Osteoblast (primary cell): ENCODE measurements at regions not wholly inside any gene's neighbourhood (a gene's known extent, or its start where the extent isn't known, plus 50 kb on each side); places are given as distances from the start of the nearest gene placed in this dataset.

Source experiments
- DNase-seq: peaks from one replicate; pipeline ENCODE4 v3.0.0; 2011; ENCODE audit warnings: low spot score, mixed read lengths; ENCODE audit not compliant: insufficient read length; ENCODE audit errors: missing footprints
- H2AFZ ChIP-seq: 2 replicates; pipeline ENCODE4 v1.6.0; 2011; ENCODE audit warnings: mild to moderate bottlenecking, low read length
- H3K27ac ChIP-seq: 2 replicates; pipeline ENCODE4 v1.5.1; 2011; ENCODE audit warnings: mild to moderate bottlenecking, low read depth, low read length, moderate library complexity
- H3K27me3 ChIP-seq: 2 replicates; pipeline ENCODE4 v1.6.0; 2012; ENCODE audit warnings: mild to moderate bottlenecking, control low read depth, inconsistent platforms, low read length, moderate library complexity; ENCODE audit not compliant: insufficient read depth
- H3K36me3 ChIP-seq: 2 replicates; pipeline ENCODE4 v1.5.1; 2011; ENCODE audit warnings: mild to moderate bottlenecking, low read length, control low read depth, moderate library complexity; ENCODE audit not compliant: insufficient read depth
- H3K4me1 ChIP-seq: 2 replicates; pipeline ENCODE4 v1.5.1; 2011; ENCODE audit warnings: mild to moderate bottlenecking, low read length, control low read depth, moderate library complexity; ENCODE audit not compliant: insufficient read depth
- H3K4me2 ChIP-seq: 2 replicates; pipeline ENCODE4 v1.6.0; 2011; ENCODE audit warnings: mild to moderate bottlenecking, low read length; ENCODE audit not compliant: insufficient read depth
- H3K4me3 ChIP-seq: fragments of 200-600 bp; sonication (generic); 3 replicates; pipeline ENCODE4 v1.5.1; 2012; ENCODE audit warnings: mild to moderate bottlenecking, low read length, inconsistent platforms; ENCODE audit not compliant: insufficient read depth
- H3K79me2 ChIP-seq: 2 replicates; pipeline ENCODE4 v1.6.0; 2012; ENCODE audit warnings: mild to moderate bottlenecking, low read length, control low read depth, inconsistent platforms; ENCODE audit not compliant: insufficient read depth
- H3K9me3 ChIP-seq: 2 replicates; pipeline ENCODE4 v1.5.1; 2011; ENCODE audit warnings: low read depth, low read length, control low read depth
- H4K20me1 ChIP-seq: 2 replicates; pipeline ENCODE4 v1.6.0; 2012; ENCODE audit warnings: mild to moderate bottlenecking, low read length, control low read depth; ENCODE audit not compliant: insufficient read depth
- TF ChIP-seq, protein P1 (sequence below): IDR thresholded peaks from 2 replicates; pipeline ENCODE4 v1.5.1; 2011; ENCODE audit warnings: mild to moderate bottlenecking, low read depth, low read length, moderate library complexity; ENCODE audit errors: extremely low read depth

DNA sequence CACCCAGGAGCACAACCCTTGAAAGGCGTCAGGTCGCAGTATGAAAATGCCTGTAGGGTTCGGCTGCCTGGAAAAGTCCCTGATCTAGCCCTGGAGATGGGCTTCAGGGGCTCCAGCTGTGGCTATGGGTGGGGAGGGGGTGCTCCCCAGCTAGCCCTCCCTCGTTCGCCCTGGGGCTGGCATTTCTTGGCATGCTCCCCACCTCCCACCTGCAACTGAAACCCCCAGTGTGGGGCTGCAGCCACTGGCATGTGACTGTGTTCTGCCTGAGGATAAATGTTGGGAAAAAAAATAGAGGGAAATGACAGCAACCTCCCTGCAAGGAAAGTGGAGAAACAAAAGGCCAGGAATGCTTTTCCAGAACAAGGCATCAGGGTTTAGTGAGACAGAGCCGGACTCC lies 109.2 kb downstream of the COPS8 start:
- Histone ChIP-seq H3K4me1 (peaks cover 29% of the 10 kb centered on the region), H3K9me3 (no peaks in the 10 kb centered on the region), H3K4me2 (no peak overlapping the region), H3K79me2 (no peaks in the 10 kb centered on the region), H4K20me1 (no peaks in the 10 kb centered on the region), H3K4me3 (no peak overlapping the region), H2AFZ (no peak overlapping the region), H3K36me3 (no peaks in the 10 kb centered on the region), H3K27me3 (no peaks in the 10 kb centered on the region), H3K27ac (no peak overlapping the region)
- DNase-seq: no peak
- TF ChIP-seq, protein P1, sequence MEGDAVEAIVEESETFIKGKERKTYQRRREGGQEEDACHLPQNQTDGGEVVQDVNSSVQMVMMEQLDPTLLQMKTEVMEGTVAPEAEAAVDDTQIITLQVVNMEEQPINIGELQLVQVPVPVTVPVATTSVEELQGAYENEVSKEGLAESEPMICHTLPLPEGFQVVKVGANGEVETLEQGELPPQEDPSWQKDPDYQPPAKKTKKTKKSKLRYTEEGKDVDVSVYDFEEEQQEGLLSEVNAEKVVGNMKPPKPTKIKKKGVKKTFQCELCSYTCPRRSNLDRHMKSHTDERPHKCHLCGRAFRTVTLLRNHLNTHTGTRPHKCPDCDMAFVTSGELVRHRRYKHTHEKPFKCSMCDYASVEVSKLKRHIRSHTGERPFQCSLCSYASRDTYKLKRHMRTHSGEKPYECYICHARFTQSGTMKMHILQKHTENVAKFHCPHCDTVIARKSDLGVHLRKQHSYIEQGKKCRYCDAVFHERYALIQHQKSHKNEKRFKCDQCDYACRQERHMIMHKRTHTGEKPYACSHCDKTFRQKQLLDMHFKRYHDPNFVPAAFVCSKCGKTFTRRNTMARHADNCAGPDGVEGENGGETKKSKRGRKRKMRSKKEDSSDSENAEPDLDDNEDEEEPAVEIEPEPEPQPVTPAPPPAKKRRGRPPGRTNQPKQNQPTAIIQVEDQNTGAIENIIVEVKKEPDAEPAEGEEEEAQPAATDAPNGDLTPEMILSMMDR: no peak

DNA sequence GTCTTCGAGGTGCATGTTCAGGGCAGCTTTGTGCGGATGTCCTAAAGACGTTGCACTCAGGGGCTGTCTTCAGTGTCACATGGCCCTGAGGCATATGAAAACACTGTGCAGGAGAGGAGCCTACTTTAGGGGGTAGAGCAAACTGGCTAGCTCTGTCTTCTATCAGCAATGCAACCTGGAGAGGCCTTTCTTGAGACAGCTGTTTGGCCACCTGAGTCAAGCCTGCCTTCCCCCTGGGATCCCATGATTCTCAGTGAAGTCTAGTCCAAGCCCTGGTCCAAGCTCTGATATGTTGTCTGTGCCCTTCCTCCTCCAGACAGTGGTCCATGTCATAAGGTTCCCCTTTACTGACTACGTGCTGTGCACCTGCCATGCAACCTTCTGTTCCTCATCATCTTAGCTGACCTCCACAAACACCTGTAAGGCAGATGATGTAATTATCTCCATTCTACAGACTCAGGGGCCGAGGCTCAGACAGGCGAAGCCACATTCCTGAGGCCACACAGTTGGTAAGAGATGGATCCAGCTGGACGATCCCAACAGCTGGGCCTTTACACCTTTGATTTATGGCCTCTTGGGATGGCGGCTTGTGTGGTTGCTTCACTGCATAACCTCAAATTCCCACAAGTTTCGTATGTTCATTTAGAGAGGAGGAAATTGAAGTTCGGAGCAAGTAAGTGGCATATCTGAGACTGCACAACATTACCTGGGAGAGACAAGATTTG lies 109.9 kb downstream of the COPS8 start:
- no peak overlapping the region for H3K4me2 ChIP-seq
- no peaks in the 10 kb centered on the region for H3K79me2 ChIP-seq
- TF ChIP-seq, protein P1: no peak
- H3K4me1 ChIP-seq: peaks cover 29% of the 10 kb centered on the region
- no peaks in the 10 kb centered on the region for H3K36me3 ChIP-seq
- no peak overlapping the region for H3K4me3 ChIP-seq
- no peaks in the 10 kb centered on the region for H3K9me3 ChIP-seq
- H4K20me1 ChIP-seq: no peaks in the 10 kb centered on the region
- no peak overlapping the region for H2AFZ ChIP-seq
- no peaks in the 10 kb centered on the region for H3K27me3 ChIP-seq
- DNase-seq: no peak
- H3K27ac ChIP-seq: no peak overlapping the region

DNA sequence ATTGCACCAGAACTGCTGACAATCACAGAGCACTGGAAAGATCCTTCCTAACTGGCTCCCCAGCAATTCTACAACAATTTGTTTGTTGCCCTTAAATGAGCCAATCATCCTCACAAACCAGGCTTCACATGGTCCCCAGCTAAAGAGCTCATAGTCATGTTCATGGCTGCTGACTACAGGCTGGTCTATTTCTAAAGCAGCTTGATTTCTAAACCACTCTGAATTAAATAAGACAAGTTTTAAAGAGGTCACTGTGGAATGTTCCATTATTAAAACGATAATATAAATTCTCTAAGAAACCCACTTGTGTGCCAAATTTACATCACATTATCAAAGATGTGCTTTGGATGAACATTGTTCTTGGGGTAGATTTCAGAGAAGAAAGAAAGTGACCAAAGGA lies 110.7 kb downstream of the COPS8 start:
- H3K36me3 ChIP-seq: no peaks in the 10 kb centered on the region
- peak overlapping the region; percentile 53 for H3K27ac ChIP-seq
- H2AFZ ChIP-seq: peak overlapping the region; percentile 50
- no peak overlapping the region for H3K4me3 ChIP-seq
- no peaks in the 10 kb centered on the region for H4K20me1 ChIP-seq
- H3K4me1 ChIP-seq: peaks cover 33% of the 10 kb centered on the region
- H3K27me3 ChIP-seq: no peaks in the 10 kb centered on the region
- TF ChIP-seq, protein P1: no peak
- H3K79me2 ChIP-seq: no peaks in the 10 kb centered on the region
- no peak for DNase-seq
- H3K4me2 ChIP-seq: peak overlapping the region; percentile 52
- no peaks in the 10 kb centered on the region for H3K9me3 ChIP-seq

DNA sequence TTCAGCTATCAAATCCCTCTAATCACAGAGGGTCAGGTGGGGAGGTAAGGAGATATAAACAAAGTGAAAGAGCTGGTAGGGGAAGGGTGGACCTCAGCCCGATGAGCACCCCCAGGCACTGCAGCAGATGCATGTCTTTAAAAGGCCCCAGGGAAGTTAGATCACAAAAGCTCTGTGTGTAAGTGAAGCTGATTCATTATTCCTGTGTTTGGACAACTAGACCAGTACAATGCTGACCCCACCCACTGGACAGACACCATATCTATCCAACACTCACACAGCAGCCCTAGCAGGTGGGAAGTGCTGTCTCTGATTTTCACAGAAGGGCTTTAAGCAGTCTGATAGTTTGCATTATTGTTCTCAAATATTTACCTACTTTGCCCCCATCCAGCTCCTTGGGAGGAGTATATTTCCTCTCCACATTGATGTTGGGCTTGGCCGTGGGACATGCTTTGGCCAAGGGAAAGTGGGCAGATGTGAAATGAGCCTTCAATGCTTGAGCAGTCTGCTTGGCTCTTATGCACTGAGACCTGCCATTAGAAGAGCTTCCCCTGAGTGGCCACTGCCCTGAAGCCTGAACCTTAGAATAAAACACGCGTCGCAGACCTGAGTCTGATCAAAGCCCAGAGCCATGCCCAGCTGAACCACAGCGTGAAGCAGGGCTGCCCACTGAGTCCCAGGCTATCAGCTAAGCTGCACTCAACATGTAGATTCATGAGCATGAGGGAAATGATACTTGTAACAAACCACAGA lies 111.4 kb downstream of the COPS8 start:
- no peaks in the 10 kb centered on the region for H4K20me1 ChIP-seq
- peak overlapping the region; percentile 52 for H3K4me2 ChIP-seq
- peak overlapping the region; percentile 64 for H3K27ac ChIP-seq
- no peaks in the 10 kb centered on the region for H3K36me3 ChIP-seq
- DNase-seq: peak; percentile 95
- TF ChIP-seq, protein P1: no peak
- H3K79me2 ChIP-seq: no peaks in the 10 kb centered on the region
- H3K9me3 ChIP-seq: no peaks in the 10 kb centered on the region
- H3K4me3 ChIP-seq: no peak overlapping the region
- H3K4me1 ChIP-seq: peaks cover 39% of the 10 kb centered on the region
- no peaks in the 10 kb centered on the region for H3K27me3 ChIP-seq
- H2AFZ ChIP-seq: peak overlapping the region; percentile 50
